Fibroblast of skin of left quadriceps (primary cell): ENCODE measurements at regions not wholly inside any gene's neighbourhood (a gene's known extent, or its start where the extent isn't known, plus 50 kb on each side); places are given as distances from the start of the nearest gene placed in this dataset.

Source experiments
- DNase-seq, 2 experiments: peaks; one replicate each; pipeline ENCODE4 v3.0.0-alpha.2; 2013; ENCODE audit warnings: low read depth in 2 of 2

DNA sequence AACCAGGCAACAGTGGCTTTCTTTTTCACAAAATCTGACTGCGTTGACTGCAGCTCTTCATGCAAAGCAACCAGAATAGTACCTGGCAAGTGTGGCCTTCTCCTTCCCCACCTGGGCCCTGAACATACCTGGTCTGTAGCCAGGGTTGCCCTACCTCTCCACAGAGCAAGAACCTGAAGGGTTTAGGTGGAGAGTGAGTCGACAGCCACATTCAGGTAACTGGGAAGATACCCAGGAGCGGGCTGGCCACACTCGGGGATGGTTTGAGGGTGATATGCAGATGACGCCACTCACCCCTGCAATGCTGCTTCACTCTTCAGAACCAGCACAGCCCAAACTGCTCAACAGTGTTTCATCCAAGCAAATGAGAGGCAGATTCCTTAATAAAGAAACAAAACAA, 117.3 kb downstream of the TTC32 start:
- no peak for DNase-seq

DNA sequence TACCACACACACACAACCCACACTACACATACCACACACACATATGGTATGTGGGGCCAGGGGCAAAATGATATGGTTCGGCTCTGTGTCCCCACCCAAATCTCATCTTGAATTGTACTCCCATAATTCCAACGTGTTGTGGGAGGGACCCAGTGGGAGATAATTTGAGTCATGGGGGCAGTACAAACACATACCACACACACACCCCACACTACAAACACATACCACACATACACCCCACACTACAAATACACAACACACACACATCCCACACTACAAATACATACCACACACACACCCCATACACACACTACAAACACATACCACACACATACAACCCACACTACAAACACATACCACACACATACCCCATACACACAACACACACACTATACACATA, 117.8 kb downstream of the TTC32 start:
- no peak for DNase-seq

- no peak for DNase-seq
These were observed 124.8 kb downstream of the TTC32 start for GRCh38 chr2:19776941-19777514.

DNA sequence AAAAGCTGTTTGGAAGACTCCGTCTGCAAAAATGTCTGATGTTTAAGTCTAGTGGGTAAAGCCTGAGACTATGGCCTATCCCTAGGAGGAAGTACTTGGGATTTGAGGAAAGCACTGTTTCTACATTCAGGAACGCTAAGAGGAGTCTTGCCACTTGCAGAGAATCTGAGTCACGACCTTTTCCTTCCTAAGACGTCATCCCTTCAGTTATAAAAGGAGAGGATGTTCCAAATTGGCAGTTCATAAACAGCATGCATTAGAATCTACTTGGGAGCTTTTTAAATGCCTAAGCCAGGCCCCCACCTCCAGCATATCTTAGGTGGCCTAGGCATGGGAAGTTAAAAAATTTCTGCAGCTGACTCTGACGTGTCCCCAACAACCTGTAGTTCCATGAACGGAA, 125.9 kb downstream of the TTC32 start:
- no peak for DNase-seq

DNA sequence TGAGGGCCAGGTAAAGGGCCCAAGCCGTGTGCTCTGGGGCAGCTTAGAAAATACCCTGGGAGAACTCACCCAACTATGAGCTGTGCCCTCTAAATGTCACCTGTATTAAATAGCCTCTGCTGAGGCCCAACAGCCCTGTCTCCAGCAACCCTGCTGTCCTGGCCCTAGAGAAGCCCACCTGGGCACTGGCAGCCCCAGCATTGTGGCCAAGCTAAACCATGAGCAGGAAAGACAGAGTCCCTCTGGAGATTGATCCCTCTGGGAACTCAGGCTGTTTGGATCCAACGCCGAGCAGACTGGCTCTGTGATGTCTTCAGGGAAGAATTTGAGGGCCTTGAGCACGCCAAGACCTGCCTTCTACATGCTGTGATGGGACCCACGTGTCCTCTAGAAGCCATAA, 126.5 kb downstream of the TTC32 start:
- no peak for DNase-seq

DNA sequence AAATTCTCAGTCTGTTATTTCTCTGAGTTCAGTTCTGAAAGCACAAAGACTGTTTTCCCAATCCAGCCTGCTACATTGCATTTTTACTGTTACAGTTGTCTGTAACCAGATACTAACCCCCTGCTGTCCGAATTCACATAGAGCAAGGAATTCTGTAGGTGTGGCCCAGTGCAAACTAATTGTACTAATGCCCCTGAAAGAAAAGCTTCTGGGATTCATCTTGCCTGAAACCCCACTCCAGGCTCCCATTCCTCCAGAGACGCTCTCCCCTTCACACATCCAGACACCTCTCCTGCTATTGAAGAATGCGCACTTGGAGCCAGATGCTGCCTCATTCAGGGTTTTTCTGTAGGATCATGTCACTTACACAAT, 127.0 kb downstream of the TTC32 start:
- DNase-seq, result peak in 1 of 2 experiments; percentile 40

DNA sequence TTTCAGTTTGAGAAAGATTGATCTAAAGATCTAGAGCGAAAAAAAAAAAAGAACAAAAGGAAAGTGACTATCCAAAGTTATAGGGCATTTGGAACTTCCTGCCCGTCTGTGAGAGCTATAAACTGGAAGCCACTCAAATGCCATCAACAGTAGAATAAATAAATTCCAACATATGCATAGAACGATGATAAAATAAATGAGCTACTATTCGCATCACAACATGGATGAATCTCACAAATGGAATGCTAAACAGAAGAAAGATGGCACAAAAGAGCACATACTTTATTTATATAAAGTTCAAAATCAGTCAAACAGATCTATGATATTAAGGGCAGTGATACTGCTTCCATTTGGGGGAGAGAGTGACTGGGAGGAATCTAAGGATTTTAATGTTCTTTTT, 128.8 kb downstream of the TTC32 start:
- DNase-seq, result no peak

DNA sequence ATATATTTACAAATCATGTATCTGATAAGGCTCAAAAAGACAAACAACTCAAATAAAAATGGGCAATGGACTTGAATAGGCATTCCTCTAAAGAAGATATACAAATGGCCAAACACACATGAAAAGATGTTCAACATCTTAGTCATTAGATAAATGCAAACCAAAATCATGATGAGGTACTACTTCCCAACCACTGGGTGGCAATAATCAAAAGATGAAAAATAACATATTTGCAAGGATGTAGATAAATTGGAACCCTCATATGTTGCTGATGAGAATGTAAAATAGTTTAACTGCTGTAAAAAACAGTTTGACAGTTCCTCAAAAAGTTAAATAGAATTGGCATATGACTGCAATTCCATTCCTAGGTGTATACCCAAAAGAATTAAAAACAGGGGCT, 132.3 kb downstream of the TTC32 start:
- no peak for DNase-seq

DNA sequence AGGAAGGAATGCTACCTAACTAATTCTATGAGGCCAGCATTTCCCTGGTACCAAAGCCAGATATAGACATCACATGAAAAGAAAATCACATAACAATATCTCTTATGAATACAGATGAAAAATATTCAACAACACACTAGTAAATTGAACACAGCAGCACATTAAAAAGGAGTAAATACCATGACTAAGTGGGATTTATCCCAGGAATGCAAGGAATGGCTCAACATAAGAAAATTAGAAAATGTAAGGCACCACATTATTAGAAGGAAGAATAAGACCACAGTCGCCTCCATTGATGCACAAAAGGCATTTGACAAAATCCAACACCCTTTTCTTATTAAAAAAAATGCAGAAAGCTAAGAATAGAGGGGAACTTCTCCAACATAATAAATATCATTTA, 133.9 kb downstream of the TTC32 start:
- peak; percentile 58 to 61 for DNase-seq

DNA sequence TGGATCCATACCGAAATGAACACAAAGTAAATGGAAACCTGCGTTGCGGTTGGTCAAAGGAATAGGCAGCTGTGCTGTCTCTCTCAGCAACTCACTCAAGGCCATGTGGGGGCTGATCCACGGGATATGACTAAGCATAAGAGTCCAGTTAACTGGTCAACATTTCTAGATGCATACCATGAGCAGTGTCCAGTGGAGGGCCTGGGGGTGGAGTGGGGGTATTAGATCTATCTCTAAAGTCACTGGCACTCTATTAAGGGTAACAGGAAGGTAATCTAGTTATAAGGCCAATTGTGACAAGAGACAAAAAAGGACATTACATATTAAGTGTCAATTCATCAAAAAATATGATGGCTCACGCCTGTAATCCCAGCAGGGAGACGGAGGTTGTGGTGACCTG, 136.8 kb downstream of the TTC32 start:
- no peak for DNase-seq

- no peak for DNase-seq
These were observed 138.1 kb downstream of the TTC32 start for GRCh38 chr2:19763731-19764130.

DNA sequence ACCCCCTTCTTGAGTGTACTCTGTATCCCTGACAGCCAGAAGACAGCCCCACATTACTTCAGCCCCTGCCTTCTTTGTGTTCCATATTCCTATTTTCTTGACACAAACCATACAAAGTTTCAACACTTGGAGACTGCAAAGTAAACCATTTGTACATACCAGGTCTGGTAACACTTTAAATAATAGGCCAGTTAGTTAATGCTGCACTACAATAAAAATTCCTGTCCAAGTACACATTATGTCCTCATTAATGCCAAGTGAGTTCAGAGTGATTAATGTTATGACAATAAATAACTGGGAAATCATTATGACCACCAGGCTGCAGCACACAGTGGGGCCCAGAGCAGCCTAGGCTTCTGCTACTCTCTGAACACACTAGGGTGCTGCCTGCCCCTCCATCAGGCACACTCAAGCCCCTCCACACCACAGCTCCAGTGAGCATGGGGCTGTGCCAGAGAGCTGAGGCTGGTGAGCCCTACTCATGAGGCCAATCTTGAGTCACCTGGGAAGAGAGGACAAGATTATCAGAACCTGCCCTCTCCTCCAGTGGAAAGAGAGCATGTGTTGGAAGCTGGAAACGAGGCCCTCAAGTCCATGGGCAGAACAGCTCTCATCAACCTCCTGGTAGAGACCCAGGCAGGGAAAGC, 138.7 kb downstream of the TTC32 start:
- DNase-seq, result no peak

DNA sequence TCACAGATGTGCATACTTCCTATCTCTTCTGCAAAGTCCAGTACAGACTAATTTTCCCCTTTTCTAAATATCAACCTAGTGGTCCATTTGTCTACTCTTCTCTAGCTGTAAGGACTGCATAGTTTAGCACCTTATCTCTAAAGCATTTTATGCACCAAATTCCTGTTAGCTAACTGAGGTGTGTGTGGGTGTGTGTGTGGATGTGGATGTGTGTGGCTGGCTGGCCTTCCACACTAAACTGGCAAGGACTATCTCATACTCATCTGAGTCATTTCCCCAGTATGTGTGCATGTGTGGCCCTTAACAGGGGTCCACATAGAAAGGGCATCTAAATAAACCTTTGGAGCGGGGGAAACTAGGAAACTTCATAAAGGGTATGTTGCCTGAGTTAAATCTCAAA, 139.6 kb downstream of the TTC32 start:
- DNase-seq, result no peak

GRCh38 chr2:19759880-19760279, 141.9 kb downstream of the TTC32 start:
- DNase-seq, result no peak

DNA sequence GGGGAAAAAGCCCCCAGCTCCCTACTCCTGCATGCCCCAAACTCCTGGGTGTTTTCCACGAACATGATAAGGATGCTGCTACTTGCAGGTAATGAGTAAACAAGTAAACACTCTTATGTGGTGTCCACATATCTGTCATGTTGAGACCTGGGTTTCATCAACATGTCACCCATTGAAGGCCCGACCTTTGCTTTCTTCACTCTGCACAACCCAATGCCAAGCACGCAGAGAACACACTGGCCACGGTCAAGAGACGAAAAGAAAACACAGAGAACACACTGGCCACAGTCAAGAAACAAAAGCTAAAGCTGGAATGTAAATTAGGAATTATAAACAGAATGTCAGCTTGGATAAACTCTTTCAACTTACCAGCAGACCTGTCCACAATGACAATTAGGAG, 143.1 kb downstream of the TTC32 start:
- no peak for DNase-seq

DNA sequence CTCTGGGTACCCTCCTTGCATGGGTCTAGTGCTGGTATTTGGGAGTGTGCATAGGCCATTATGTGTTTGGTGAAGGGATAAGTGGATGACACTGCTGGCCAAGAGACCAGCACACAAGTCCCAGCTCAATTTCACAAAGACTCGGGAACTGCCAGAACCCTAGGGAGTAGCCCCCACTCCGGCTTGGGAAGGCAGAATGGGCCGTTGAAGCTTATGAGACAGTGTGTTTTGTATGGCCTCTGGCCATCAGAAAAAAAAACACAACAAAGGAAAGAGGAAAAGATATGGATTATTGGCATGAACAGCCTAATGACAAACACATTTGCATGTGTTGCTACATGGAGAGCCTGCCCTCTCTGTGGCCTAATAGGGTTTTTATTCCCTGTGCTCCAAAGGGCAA, 144.2 kb downstream of the TTC32 start:
- no peak for DNase-seq

DNA sequence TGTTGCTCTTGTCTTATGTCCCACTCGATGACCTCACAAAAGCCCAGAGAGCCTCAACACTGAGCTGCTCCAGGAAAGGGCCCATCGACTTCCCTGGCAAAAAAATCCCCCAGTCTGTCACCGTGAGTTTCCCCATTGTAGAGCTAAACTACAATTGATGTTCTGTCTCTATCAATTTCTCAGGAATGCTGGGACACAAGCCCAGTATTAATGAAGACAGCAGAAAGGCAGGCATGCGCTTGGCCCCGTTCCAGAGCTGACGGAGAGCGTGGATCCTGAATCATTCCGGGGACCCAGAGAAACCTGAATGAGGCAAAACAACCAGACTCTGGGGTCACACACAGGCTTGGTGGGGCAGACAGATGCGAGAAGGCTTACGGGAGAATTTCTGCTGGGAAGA, 146.9 kb downstream of the TTC32 start:
- DNase-seq, result no peak

- DNase-seq, result no peak
These were observed 148.0 kb downstream of the TTC32 start for GRCh38 chr2:19753818-19754217.

GRCh38 chr2:19753314-19753713, 148.5 kb downstream of the TTC32 start:
- DNase-seq, result no peak

GRCh38 chr2:19752500-19752899, 149.3 kb downstream of the TTC32 start:
- DNase-seq, result no peak

- DNase-seq, result no peak
These were observed 150.2 kb downstream of the TTC32 start for GRCh38 chr2:19751631-19752030.

- no peak for DNase-seq
These were observed 151.6 kb downstream of the TTC32 start for GRCh38 chr2:19750136-19750535.

DNA sequence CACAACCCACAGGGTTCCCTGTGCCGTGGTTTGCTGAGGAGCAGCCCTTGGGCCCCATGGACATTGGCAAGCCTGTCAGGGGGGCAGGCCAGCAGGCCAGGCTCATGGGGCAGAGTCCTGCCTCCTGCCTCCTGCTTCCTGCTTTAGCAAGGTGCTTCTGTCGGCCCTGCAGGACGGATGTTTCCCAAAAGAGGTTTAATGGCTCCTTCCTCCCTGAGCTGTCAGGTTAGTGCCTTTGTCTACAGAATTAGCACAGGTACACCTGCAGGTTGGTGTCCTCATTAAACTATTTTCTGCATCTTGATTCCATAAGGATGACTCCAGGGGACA, 152.3 kb downstream of the TTC32 start:
- no peak for DNase-seq
